ENCODE measurements at regions not wholly inside any gene's neighbourhood (a gene's known extent, or its start where the extent isn't known, plus 50 kb on each side); places are given as distances from the start of the nearest gene placed in this dataset.
"Not testable (repeated sequence)": the region's sequence is repeated elsewhere in the genome, so short reads cannot be mapped to it uniquely, and the experiment has no call there.

DNA sequence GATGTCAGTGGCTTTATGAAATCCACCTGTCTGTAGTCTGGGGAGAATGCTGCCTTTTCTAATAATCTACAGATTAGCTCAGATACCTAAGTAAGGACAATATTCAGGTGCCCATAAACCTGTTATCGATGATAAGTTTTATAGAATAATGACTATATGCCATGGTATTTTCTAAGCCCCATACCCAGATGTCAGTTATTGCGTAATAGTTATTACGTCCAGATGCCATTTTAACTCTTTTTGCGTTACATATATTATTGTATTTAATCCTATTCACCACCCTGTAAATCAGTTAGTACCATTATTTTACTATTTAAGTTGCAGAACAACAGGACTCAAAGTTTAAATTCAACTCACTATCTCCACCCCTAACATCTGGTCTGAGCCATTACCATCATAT lies 1343.9 kb upstream of the ACO1 start:
- ChIA-PET CTCF (no interaction called here), POLR2A (ENCODE audit: low non-redundant PET) (no interaction called here)
- DNase-seq (ENCODE audit: low spot score): no peak
- no peak for TF ChIP-seq CTCF (conservative IDR thresholded peaks at IDR 0.05; ENCODE audit: low read depth)
- no peak overlapping the region for H3K27ac ChIP-seq

GRCh38 chr9:31045810-31046209 lies 1338.6 kb upstream of the ACO1 start:
- ChIA-PET CTCF (no interaction called here), POLR2A (ENCODE audit: low non-redundant PET) (no interaction called here)
- no peak for DNase-seq (ENCODE audit: low spot score)
- no peak for TF ChIP-seq CTCF (conservative IDR thresholded peaks at IDR 0.05; ENCODE audit: low read depth)
- no peak overlapping the region for H3K27ac ChIP-seq

DNA sequence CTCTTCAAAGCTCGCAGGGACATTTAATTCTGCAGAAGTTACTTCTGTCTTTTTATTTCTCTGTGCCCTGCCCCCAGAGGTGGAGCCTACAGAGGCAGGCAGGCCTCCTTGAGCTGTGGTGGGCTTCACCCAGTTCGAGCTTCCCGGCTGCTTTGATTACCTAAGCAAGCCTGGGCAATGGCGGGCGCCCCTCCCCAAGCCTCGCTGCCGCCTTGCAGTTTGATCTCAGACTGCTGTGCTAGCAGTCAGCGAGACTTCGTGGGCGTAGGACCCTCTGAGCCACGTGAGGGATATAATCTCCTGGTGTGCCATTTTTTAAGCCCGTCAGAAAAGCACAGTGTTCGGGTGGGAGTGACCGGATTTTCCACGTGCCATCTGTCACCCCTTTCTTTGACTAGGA lies 1322.9 kb upstream of the ACO1 start:
- CTCF ChIA-PET; H3K27ac ChIP-seq; POLR2A ChIA-PET (ENCODE audit: low non-redundant PET); DNase-seq (ENCODE audit: low spot score): not testable (repeated sequence)

DNA sequence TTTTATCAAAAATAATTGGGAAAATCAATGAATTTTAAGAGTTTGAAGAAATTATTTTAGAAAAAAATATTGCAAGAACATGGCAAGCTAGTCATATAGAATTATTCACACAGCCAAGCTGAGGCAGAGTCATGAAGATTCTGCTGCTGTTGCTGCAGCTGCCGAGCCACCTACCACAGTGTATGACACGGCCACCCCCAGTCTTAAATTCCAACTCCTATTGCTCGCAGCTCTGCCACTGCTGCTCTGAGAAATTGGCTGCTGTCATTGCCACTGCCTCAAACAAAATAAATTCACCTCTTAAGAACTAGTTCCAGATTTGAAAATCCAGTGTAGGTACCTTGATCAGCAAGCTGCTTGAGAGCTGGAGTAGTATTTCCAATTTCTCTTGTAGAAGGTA lies 1318.8 kb upstream of the ACO1 start:
- ChIA-PET CTCF (interaction anchor here (0.5 kb wide), 1 partner anchor 824 kb away, joined by 3 read pairs; no protein-coding TSS in a partner anchor), POLR2A (ENCODE audit: low non-redundant PET) (no interaction called here)
- DNase-seq (ENCODE audit: low spot score): no peak
- no peak overlapping the region for H3K27ac ChIP-seq
- no peak for TF ChIP-seq CTCF (conservative IDR thresholded peaks at IDR 0.05; ENCODE audit: low read depth)

DNA sequence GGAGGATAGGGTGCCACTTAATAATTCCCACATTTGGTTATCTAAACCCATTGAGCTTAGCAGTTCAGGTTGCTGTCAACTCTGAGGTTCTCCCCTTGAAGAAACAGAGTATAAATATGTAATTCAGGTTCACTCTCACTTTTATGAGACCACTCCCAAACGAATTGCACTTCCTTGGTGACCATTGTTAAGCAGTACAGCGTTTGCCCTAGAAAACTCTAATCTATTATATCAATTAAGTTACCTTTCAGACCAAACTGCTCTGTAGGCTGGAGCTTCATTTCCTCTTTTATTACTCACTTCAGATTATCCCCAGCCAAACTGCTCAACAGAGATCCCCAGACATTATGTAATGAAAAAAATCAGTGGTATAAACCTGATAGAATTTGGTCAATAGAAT lies 1317.0 kb upstream of the ACO1 start:
- DNase-seq (ENCODE audit: low spot score): no peak
- TF ChIP-seq CTCF (conservative IDR thresholded peaks at IDR 0.05; ENCODE audit: low read depth): no peak
- no peak overlapping the region for H3K27ac ChIP-seq
- CTCF ChIA-PET: interaction anchor here (0.8 kb wide), 1 partner anchor 312 kb away, joined by 3 read pairs; no protein-coding TSS in a partner anchor
- POLR2A ChIA-PET (ENCODE audit: low non-redundant PET): no interaction called here

GRCh38 chr9:31071606-31072286 lies 1312.7 kb upstream of the ACO1 start:
- ChIA-PET POLR2A (ENCODE audit: low non-redundant PET) (no interaction called here), CTCF (no interaction called here)
- no peak for DNase-seq (ENCODE audit: low spot score)
- TF ChIP-seq CTCF (conservative IDR thresholded peaks at IDR 0.05; ENCODE audit: low read depth): no peak
- no peak overlapping the region for H3K27ac ChIP-seq

DNA sequence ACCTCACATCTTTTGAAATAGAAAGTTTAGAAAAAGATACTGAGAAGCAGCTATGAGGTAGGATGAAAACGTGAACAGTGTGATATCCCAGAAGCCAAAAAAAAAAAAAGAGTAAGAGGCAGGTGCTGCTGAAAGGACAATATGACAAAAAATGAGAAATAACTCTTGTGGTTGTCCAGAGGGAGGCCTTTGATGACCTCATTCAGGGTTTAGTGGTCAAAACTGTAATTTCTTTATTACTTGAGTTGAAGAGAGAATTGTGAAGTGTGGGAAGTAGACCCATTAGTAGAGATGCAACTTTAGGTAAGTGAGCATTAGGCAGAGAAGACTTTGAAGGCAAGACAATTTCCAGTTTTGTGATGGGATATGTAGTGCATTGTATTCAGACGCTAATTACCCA lies 1306.3 kb upstream of the ACO1 start:
- H3K27ac ChIP-seq: no peak overlapping the region

More for the DNA sequence above, 1306.3 kb upstream of the ACO1 start:
- TF ChIP-seq CTCF (conservative IDR thresholded peaks at IDR 0.05; ENCODE audit: low read depth): no peak
- CTCF ChIA-PET: no interaction called here
- no peak for DNase-seq (ENCODE audit: low spot score)
- POLR2A ChIA-PET (ENCODE audit: low non-redundant PET): no interaction called here

Measured in RWPE1 (cell line).